HEK293 (cell line): ENCODE measurements at regions not wholly inside any gene's neighbourhood (a gene's known extent, or its start where the extent isn't known, plus 50 kb on each side); places are given as distances from the start of the nearest gene placed in this dataset.
"Not testable (repeated sequence)": the region's sequence is repeated elsewhere in the genome, so short reads cannot be mapped to it uniquely, and the experiment has no call there.

Source experiments
- PBX3 ChIP-seq: sonication (generic); formaldehyde crosslinking; IDR thresholded peaks from 2 replicates; pipeline ENCODE4 v1.8.1; 2022; ENCODE audit warnings: mild to moderate bottlenecking, moderate library complexity, missing genetic modification reagents
- PRDM4 ChIP-seq: fragments of 450-650 bp; formaldehyde crosslinking; IDR thresholded peaks from 2 replicates; pipeline ENCODE4 v1.5.1; 2017; ENCODE audit warnings: missing biosample characterization, missing genetic modification characterization
- YY1 ChIP-seq: fragments of 450-650 bp; formaldehyde crosslinking; IDR thresholded peaks from 2 replicates; pipeline ENCODE4 v1.5.1; 2018; ENCODE audit warnings: missing biosample characterization, missing genetic modification characterization
- ZBTB7A ChIP-seq: fragments of 450-650 bp; formaldehyde crosslinking; IDR thresholded peaks from 2 replicates; pipeline ENCODE4 v1.5.1; 2016; ENCODE audit warnings: low read depth, missing biosample characterization, missing genetic modification characterization
- ZNF274 ChIP-seq, 2 experiments: fragments of 200-500 bp in 1 of 2; fragments of 450-650 bp in 1 of 2; sonication (Bioruptor generic) in 1 of 2; formaldehyde crosslinking in 1 of 2; IDR thresholded peaks; 2 replicates each; pipeline versions ENCODE4 v1.5.1 to v1.6.1; 2014 to 2016; ENCODE audit warnings: borderline replicate concordance in 1 of 2, inconsistent platforms in 1 of 2, low read length in 1 of 2, missing biosample characterization in 1 of 2, missing genetic modification characterization in 1 of 2
- ZNF513 ChIP-seq: fragments of 450-650 bp; IDR thresholded peaks from 2 replicates; pipeline ENCODE4 v1.5.1; 2018; ENCODE audit warnings: missing biosample characterization, missing genetic modification characterization
- ZNF837 ChIP-seq: fragments of 450-650 bp; formaldehyde crosslinking; IDR thresholded peaks from 2 replicates; pipeline ENCODE4 v1.5.1; 2016; ENCODE audit warnings: missing biosample characterization, missing genetic modification characterization
- ZNF843 ChIP-seq: fragments of 450-650 bp; formaldehyde crosslinking; IDR thresholded peaks from 2 replicates; pipeline ENCODE4 v1.5.1; 2016; ENCODE audit warnings: missing biosample characterization, missing genetic modification characterization
- TF ChIP-seq, protein P1 (sequence below): fragments of 450-650 bp; formaldehyde crosslinking; IDR thresholded peaks from 2 replicates; pipeline ENCODE4 v1.5.1; 2016; ENCODE audit warnings: missing biosample characterization, missing genetic modification characterization
- TF ChIP-seq, protein P2 (sequence below): fragments of 450-650 bp; formaldehyde crosslinking; IDR thresholded peaks from 2 replicates; pipeline ENCODE4 v1.5.1; 2016; ENCODE audit warnings: missing biosample characterization, missing genetic modification characterization

DNA sequence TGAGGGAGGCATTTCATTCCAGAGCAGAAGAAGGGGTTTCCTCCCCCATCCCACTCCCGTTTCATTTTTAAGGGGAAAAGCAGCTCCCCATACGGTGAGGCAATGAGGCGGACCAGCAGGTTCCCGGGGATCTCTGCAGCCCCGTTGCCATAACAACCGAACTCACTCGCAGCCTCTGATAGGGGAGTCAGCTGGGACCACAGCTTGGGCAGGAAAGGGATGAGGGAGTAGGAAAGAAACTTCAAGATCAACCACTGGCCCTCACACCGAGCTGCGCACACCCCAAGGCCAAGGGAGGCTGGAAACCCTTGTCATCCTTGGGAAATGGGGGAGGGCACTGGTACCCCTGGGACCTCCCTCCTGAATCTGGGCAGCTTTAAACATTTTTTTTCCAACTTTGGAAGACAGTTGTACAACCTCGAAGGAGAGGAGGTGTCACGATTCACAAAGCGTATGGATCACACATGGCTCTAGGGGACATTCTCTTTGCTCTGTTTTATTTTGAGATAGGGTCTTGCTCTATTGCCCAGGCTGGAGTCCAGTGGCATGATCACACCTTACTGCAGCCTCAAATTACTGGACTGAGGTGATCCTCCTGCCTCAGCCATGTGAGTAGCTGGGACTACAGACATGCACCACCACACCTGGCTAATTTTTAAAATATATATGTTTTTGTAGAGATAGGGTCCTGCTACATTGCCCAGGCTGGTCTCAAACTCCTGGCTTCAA is 160.6 kb downstream of the CRLF3 start:
- TF ChIP-seq ZNF837; PRDM4 (tag by site-specific recombination); ZNF274 (IDR thresholded peaks at IDR 0.05; ENCODE audit: low read length); ZNF274 (tag by site-specific recombination; IDR thresholded peaks at IDR 0.05; ENCODE audit: borderline replicate concordance); ZBTB7A (tag by site-specific recombination); PBX3; ZNF513 (tag by site-specific recombination); YY1; ZNF843: not testable (repeated sequence)
- TF ChIP-seq, protein P1, sequence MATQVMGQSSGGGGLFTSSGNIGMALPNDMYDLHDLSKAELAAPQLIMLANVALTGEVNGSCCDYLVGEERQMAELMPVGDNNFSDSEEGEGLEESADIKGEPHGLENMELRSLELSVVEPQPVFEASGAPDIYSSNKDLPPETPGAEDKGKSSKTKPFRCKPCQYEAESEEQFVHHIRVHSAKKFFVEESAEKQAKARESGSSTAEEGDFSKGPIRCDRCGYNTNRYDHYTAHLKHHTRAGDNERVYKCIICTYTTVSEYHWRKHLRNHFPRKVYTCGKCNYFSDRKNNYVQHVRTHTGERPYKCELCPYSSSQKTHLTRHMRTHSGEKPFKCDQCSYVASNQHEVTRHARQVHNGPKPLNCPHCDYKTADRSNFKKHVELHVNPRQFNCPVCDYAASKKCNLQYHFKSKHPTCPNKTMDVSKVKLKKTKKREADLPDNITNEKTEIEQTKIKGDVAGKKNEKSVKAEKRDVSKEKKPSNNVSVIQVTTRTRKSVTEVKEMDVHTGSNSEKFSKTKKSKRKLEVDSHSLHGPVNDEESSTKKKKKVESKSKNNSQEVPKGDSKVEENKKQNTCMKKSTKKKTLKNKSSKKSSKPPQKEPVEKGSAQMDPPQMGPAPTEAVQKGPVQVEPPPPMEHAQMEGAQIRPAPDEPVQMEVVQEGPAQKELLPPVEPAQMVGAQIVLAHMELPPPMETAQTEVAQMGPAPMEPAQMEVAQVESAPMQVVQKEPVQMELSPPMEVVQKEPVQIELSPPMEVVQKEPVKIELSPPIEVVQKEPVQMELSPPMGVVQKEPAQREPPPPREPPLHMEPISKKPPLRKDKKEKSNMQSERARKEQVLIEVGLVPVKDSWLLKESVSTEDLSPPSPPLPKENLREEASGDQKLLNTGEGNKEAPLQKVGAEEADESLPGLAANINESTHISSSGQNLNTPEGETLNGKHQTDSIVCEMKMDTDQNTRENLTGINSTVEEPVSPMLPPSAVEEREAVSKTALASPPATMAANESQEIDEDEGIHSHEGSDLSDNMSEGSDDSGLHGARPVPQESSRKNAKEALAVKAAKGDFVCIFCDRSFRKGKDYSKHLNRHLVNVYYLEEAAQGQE (tag by site-specific recombination), result not testable (repeated sequence)
- TF ChIP-seq, protein P2, sequence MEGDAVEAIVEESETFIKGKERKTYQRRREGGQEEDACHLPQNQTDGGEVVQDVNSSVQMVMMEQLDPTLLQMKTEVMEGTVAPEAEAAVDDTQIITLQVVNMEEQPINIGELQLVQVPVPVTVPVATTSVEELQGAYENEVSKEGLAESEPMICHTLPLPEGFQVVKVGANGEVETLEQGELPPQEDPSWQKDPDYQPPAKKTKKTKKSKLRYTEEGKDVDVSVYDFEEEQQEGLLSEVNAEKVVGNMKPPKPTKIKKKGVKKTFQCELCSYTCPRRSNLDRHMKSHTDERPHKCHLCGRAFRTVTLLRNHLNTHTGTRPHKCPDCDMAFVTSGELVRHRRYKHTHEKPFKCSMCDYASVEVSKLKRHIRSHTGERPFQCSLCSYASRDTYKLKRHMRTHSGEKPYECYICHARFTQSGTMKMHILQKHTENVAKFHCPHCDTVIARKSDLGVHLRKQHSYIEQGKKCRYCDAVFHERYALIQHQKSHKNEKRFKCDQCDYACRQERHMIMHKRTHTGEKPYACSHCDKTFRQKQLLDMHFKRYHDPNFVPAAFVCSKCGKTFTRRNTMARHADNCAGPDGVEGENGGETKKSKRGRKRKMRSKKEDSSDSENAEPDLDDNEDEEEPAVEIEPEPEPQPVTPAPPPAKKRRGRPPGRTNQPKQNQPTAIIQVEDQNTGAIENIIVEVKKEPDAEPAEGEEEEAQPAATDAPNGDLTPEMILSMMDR (tag by site-specific recombination), result not testable (repeated sequence)
